ENCODE measurements at regions not wholly inside any gene's neighbourhood (a gene's known extent, or its start where the extent isn't known, plus 50 kb on each side); places are given as distances from the start of the nearest gene placed in this dataset.

GRCh38 chr20:52062452-52063209, 128.9 kb downstream of the ZFP64 start:
- TF ChIP-seq CTCF (IDR thresholded peaks at IDR 0.05; ENCODE audit: low read depth, low read length, poor library complexity, severe bottlenecking) (no peak), EZH2phosphoT487 (IDR thresholded peaks at IDR 0.05; ENCODE audit: borderline replicate concordance, low read length) (no peak)
